ENCODE measurements at regions not wholly inside any gene's neighbourhood (a gene's known extent, or its start where the extent isn't known, plus 50 kb on each side); places are given as distances from the start of the nearest gene placed in this dataset.

DNA sequence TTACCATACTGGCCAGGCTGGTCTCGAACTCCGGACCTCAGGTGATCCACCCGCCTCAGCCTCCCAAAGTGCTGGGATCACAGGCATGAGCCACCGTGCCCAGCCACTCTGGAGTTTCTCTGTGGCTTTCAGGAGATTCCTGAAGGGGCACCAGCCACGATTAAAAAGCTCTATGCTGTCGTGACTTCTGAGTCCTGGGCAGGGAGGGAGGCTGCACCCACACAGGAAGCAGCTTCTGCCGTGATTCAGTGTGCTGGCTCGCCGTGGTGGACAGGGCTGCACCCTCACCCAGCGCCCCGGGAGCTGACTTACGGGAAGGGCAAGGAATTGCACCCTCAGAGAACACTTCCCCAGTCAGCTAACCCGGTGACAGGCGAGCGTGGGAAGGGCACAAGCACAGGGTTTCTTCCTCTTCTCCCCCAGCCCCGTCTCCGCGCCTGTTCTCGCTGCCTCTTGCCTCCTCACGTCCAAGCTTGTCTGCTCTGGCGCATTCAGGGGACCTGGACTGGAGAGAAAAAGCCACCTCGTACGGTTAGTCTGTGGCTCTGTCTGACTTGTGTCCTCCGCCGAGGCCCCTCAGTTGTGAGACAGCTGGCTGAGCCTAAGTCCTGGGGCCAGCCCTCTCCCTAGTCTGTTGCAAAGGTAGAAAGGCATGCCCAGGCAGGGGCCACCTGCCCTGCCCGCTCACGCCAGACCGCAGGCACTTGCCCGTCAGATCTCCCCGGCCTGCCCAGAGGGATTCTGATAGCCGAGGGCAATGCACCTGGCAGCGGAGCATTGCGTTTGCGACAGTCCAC lies 145.0 kb downstream of the SEC14L1 start:
- TF ChIP-seq, protein P1, sequence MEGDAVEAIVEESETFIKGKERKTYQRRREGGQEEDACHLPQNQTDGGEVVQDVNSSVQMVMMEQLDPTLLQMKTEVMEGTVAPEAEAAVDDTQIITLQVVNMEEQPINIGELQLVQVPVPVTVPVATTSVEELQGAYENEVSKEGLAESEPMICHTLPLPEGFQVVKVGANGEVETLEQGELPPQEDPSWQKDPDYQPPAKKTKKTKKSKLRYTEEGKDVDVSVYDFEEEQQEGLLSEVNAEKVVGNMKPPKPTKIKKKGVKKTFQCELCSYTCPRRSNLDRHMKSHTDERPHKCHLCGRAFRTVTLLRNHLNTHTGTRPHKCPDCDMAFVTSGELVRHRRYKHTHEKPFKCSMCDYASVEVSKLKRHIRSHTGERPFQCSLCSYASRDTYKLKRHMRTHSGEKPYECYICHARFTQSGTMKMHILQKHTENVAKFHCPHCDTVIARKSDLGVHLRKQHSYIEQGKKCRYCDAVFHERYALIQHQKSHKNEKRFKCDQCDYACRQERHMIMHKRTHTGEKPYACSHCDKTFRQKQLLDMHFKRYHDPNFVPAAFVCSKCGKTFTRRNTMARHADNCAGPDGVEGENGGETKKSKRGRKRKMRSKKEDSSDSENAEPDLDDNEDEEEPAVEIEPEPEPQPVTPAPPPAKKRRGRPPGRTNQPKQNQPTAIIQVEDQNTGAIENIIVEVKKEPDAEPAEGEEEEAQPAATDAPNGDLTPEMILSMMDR (IDR thresholded peaks at IDR 0.05; ENCODE audit: insufficient read depth, low read length, poor library complexity, severe bottlenecking): no peak
- TF ChIP-seq EZH2phosphoT487 (conservative IDR thresholded peaks at IDR 0.05; ENCODE audit: low read length): no peak
